IMR-90 (cell line): ENCODE measurements at regions not wholly inside any gene's neighbourhood (a gene's known extent, or its start where the extent isn't known, plus 50 kb on each side); places are given as distances from the start of the nearest gene placed in this dataset.

Experiments used
- ATAC-seq: fragments of 200-7000 bp; cut with Tn5 transposase; 2 replicates; pipeline ENCODE4 v1.9.1; 2020; ENCODE audit warnings: low read depth, mild to moderate bottlenecking, moderate library complexity
- BruUV-seq: library from RNA; stranded (reverse); fragments of 400-500 nt; replicated peaks from 2 replicates; lab custom pipeline; 2021; lab: Mats Ljungman, UMichigan
- CTCF ChIA-PET: fragments of 300-600 bp; formaldehyde crosslinking; extraction: SDS; loops from one replicate; lab custom pipeline; 2021; ENCODE audit warnings: antibody characterized with exemption; lab: Yijun Ruan, JAX
- POLR2A ChIA-PET: fragments of 300-600 bp; sonication (Branson Sonifier 250); formaldehyde crosslinking; loops from one replicate; lab custom pipeline; 2022; ENCODE audit warnings: antibody characterized with exemption; ENCODE audit not compliant: unreplicated experiment; lab: Charles Lee
- DNase-seq: peaks from one replicate; pipeline ENCODE4 v3.0.0; 2013
- H2AFZ ChIP-seq: replicated peaks from 2 replicates; pipeline ENCODE3; 2013; ENCODE audit warnings: low read length, mild to moderate bottlenecking; ENCODE audit not compliant: poor library complexity
- H2AK5ac ChIP-seq: 2 replicates; pipeline ENCODE4 v1.6.1; 2013; ENCODE audit warnings: low read depth, low read length, inconsistent platforms
- H2AK9ac ChIP-seq: replicated peaks from 2 replicates; pipeline ENCODE3; 2013; ENCODE audit warnings: mild to moderate bottlenecking, low read depth, low read length, moderate library complexity; ENCODE audit not compliant: poor library complexity
- H2BK120ac ChIP-seq: 2 replicates; pipeline ENCODE4 v1.6.1; 2013; ENCODE audit warnings: low read depth, low read length, inconsistent platforms
- H2BK15ac ChIP-seq: 3 replicates; pipeline ENCODE4 v1.6.1; 2013; ENCODE audit warnings: low read depth, low read length, inconsistent platforms
- H2BK20ac ChIP-seq: 2 replicates; pipeline ENCODE4 v1.6.1; 2013; ENCODE audit warnings: low read depth, mild to moderate bottlenecking, inconsistent platforms, low read length, moderate library complexity
- H2BK5ac ChIP-seq: 2 replicates; pipeline ENCODE4 v1.6.1; 2013; ENCODE audit warnings: mild to moderate bottlenecking, low read depth, low read length, inconsistent platforms; ENCODE audit not compliant: poor library complexity, severe bottlenecking
- H3K14ac ChIP-seq: replicated peaks from 2 replicates; pipeline ENCODE4 v1.6.1; 2013; ENCODE audit warnings: low read depth, low read length, inconsistent platforms
- H3K18ac ChIP-seq: 2 replicates; pipeline ENCODE4 v1.6.1; 2013; ENCODE audit warnings: low read depth, low read length, control low read depth
- H3K23ac ChIP-seq: 2 replicates; pipeline ENCODE4 v1.6.1; 2013; ENCODE audit warnings: low read depth, low read length, inconsistent platforms
- H3K27ac ChIP-seq: 2 replicates; pipeline ENCODE4 v1.5.1; 2013; ENCODE audit warnings: mild to moderate bottlenecking, control low read depth, low read length; ENCODE audit not compliant: insufficient read depth
- H3K27me3 ChIP-seq: 2 replicates; pipeline ENCODE4 v1.6.1; 2013; ENCODE audit warnings: low read length; ENCODE audit not compliant: control insufficient read depth, insufficient read depth
- H3K36me3 ChIP-seq: 2 replicates; pipeline ENCODE4 v1.6.1; 2013; ENCODE audit warnings: low read length, mixed read lengths; ENCODE audit not compliant: control insufficient read depth, insufficient read depth
- H3K4ac ChIP-seq: 2 replicates; pipeline ENCODE4 v1.6.1; 2013; ENCODE audit warnings: low read depth, low read length, inconsistent platforms
- H3K4me1 ChIP-seq: 2 replicates; pipeline ENCODE4 v1.6.1; 2013; ENCODE audit warnings: low read length, mixed read lengths; ENCODE audit not compliant: control insufficient read depth, insufficient read depth
- H3K4me2 ChIP-seq: 2 replicates; pipeline ENCODE4 v1.6.1; 2013; ENCODE audit warnings: low read depth, mild to moderate bottlenecking, control low read depth, low read length, moderate library complexity
- H3K4me3 ChIP-seq: 2 replicates; pipeline ENCODE4 v1.5.1; 2013; ENCODE audit warnings: low read depth, mild to moderate bottlenecking, control low read depth, low read length, moderate library complexity; ENCODE audit not compliant: insufficient read depth
- H3K56ac ChIP-seq: 2 replicates; pipeline ENCODE4 v1.6.1; 2013; ENCODE audit warnings: low read length, inconsistent platforms; ENCODE audit not compliant: insufficient read depth; ENCODE audit errors: extremely low read depth
- H3K79me1 ChIP-seq, 2 experiments: 2 replicates each; pipeline ENCODE4 v1.6.1; 2013; ENCODE audit warnings: low read length in 2 of 2, inconsistent platforms in 1 of 2, low read depth in 1 of 2
- H3K9ac ChIP-seq: 2 replicates; pipeline ENCODE4 v1.6.1; 2013; ENCODE audit warnings: low read depth, low read length, control low read depth
- H3K9me1 ChIP-seq: 2 replicates; pipeline ENCODE4 v1.6.1; 2013; ENCODE audit warnings: low read length, inconsistent platforms; ENCODE audit not compliant: insufficient read depth
- H3K9me3 ChIP-seq: 2 replicates; pipeline ENCODE4 v1.6.1; 2013; ENCODE audit warnings: low read length; ENCODE audit not compliant: control insufficient read depth, insufficient read depth
- H4K20me1 ChIP-seq: 2 replicates; pipeline ENCODE4 v1.6.1; 2013; ENCODE audit warnings: low read length, inconsistent platforms; ENCODE audit not compliant: insufficient read depth
- H4K5ac ChIP-seq: 2 replicates; pipeline ENCODE4 v1.6.1; 2013; ENCODE audit warnings: mild to moderate bottlenecking, low read depth, low read length, control low read depth
- H4K8ac ChIP-seq, 2 experiments: 2 replicates each; pipeline ENCODE4 v1.6.1; 2013; ENCODE audit warnings: low read depth in 2 of 2, low read length in 2 of 2, control low read depth in 1 of 2, inconsistent platforms in 1 of 2
- H4K91ac ChIP-seq: 2 replicates; pipeline ENCODE4 v1.6.1; 2013; ENCODE audit warnings: low read depth, low read length, inconsistent platforms; ENCODE audit not compliant: insufficient read depth
- BHLHE40 ChIP-seq: fragments of 150-350 bp; IDR thresholded peaks from 2 replicates; pipeline ENCODE4 v1.6.1; 2016; ENCODE audit warnings: mild to moderate bottlenecking, low read depth, low read length
- CEBPB ChIP-seq: IDR thresholded peaks from 2 replicates; pipeline ENCODE4 v1.6.1; 2012; ENCODE audit warnings: low read depth, low read length, improper control_type of control experiment
- CHD1 ChIP-seq: IDR thresholded peaks from 2 replicates; pipeline ENCODE4 v1.6.1; 2012; ENCODE audit warnings: low read depth, low read length, improper control_type of control experiment
- CTCF ChIP-seq: conservative IDR thresholded peaks from 2 replicates; pipeline ENCODE4 v1.5.1; 2012; ENCODE audit warnings: mild to moderate bottlenecking, low read depth, low read length, improper control_type of control experiment
- ELK1 ChIP-seq: fragments of 150-350 bp; IDR thresholded peaks from 2 replicates; pipeline ENCODE4 v1.6.1; 2016; ENCODE audit warnings: low read depth, mild to moderate bottlenecking, low read length, moderate library complexity, borderline replicate concordance
- FOS ChIP-seq: fragments of 150-350 bp; IDR thresholded peaks from 2 replicates; pipeline ENCODE4 v1.6.1; 2016; ENCODE audit warnings: low read depth, low read length
- MAFK ChIP-seq: IDR thresholded peaks from 2 replicates; pipeline ENCODE4 v1.6.1; 2012; ENCODE audit warnings: low read depth, low read length, improper control_type of control experiment
- MAZ ChIP-seq: IDR thresholded peaks from 2 replicates; pipeline ENCODE4 v1.6.1; 2012; ENCODE audit warnings: low read depth, mild to moderate bottlenecking, low read length, improper control_type of control experiment, moderate library complexity, borderline replicate concordance
- MXI1 ChIP-seq: IDR thresholded peaks from 2 replicates; pipeline ENCODE4 v1.6.1; 2012; ENCODE audit warnings: low read depth, mild to moderate bottlenecking, low read length, moderate library complexity, borderline replicate concordance
- NFE2L2 ChIP-seq: fragments of 150-350 bp; IDR thresholded peaks from 2 replicates; pipeline ENCODE4 v1.6.1; 2016; ENCODE audit warnings: low read depth, mild to moderate bottlenecking, low read length
- POLR2A ChIP-seq: IDR thresholded peaks from 2 replicates; pipeline ENCODE4 v1.6.1; 2012; ENCODE audit warnings: mild to moderate bottlenecking, low read depth, low read length
- RAD21 ChIP-seq: IDR thresholded peaks from 2 replicates; pipeline ENCODE4 v1.6.1; 2012; ENCODE audit warnings: low read length, improper control_type of control experiment
- RCOR1 ChIP-seq: IDR thresholded peaks from 2 replicates; pipeline ENCODE4 v1.6.1; 2012; ENCODE audit warnings: mild to moderate bottlenecking, low read length, improper control_type of control experiment; ENCODE audit not compliant: insufficient replicate concordance
- RFX5 ChIP-seq: IDR thresholded peaks from 2 replicates; pipeline ENCODE4 v1.8.0; 2012; ENCODE audit warnings: low read depth, mild to moderate bottlenecking, low read length, moderate library complexity
- SMC3 ChIP-seq: fragments of 150-350 bp; IDR thresholded peaks from 2 replicates; pipeline ENCODE4 v1.6.1; 2016; ENCODE audit warnings: low read depth, mild to moderate bottlenecking, antibody characterized with exemption, low read length, moderate library complexity
- USF2 ChIP-seq: fragments of 150-350 bp; IDR thresholded peaks from 2 replicates; pipeline ENCODE4 v1.6.1; 2017; ENCODE audit warnings: mild to moderate bottlenecking, antibody characterized with exemption, low read length, low read depth
- WGBS, 2 experiments: methylation state at CpG; one replicate each; pipeline versions ENCODE4 v1.1.5 to v1.1.7; 2013; ENCODE audit warnings: missing lambda C conversion rate in 2 of 2; ENCODE audit not compliant: insufficient read length in 1 of 2; ENCODE audit errors: extremely low coverage in 2 of 2; 5-methylcytosine and 5-hydroxymethylcytosine counted together
- dilution Hi-C: fragments of 300-500 bp; cut with HindIII; formaldehyde crosslinking; loops from one replicate; pipeline ENCODE4 v1.14.3; 2018; ENCODE audit warnings: low sequenced_read_pairs; ENCODE audit not compliant: unreplicated experiment
- in situ Hi-C: fragments of 300-500 bp; cut with MboI; formaldehyde crosslinking; loops from 3 replicates; pipeline ENCODE4 v1.14.3; 2019; ENCODE audit warnings: low sequenced_read_pairs, inconsistent platforms, mixed read lengths
- intact Hi-C: fragments of 100-400 bp; cut with micrococcal nuclease; formaldehyde crosslinking; loops from 2 replicates; pipeline ENCODE4 v1.10.0; 2022

GRCh38 chr20:54295686-54296085, 87.8 kb downstream of the PFDN4 start:
- in situ Hi-C loops = no loop called here
- no peak overlapping the region for H3K56ac ChIP-seq
- no peak overlapping the region for H2BK120ac ChIP-seq
- CTCF ChIA-PET = interaction anchor here (0.7 to 0.9 kb wide), 2 partner anchors 13 to 36 kb away, joined by 3 read pairs; no protein-coding TSS in a partner anchor
- no TSS peak for BruUV-seq
- H2AK9ac ChIP-seq = no peak overlapping the region
- H3K4me3 ChIP-seq = no peak overlapping the region
- no peak overlapping the region for H2AK5ac ChIP-seq
- no peak overlapping the region for H3K23ac ChIP-seq
- H3K27me3 ChIP-seq = no peaks in the 10 kb centered on the region; the same call in 1 of the 2 replicates
- no peak overlapping the region for H3K4me2 ChIP-seq
- H2AFZ ChIP-seq = no peak overlapping the region
- WGBS, 2 experiments = 100% methylated on average over 1 of the region's 1 CpG; no CpG with 5 or more reads in 1 of the 2 experiments
- H4K20me1 ChIP-seq = no peaks in the 10 kb centered on the region
- no peaks in the 10 kb centered on the region for H3K9me1 ChIP-seq
- H3K4me1 ChIP-seq = no peaks in the 10 kb centered on the region
- H4K8ac ChIP-seq = no peak overlapping the region
- DNase-seq (no peak), ATAC-seq (no peak)
- no peak overlapping the region for H3K14ac ChIP-seq
- no peak overlapping the region for H3K9ac ChIP-seq
- H3K27ac ChIP-seq = no peak overlapping the region
- intact Hi-C loops = no loop called here
- TF ChIP-seq MXI1 (no peak), FOS (no peak), ELK1 (no peak), NFE2L2 (no peak), CEBPB (no peak), CHD1 (no peak), SMC3 (no peak), USF2 (no peak), MAFK (no peak), CTCF (no peak), BHLHE40 (no peak), RCOR1 (no peak), POLR2A (no peak), MAZ (no peak), RAD21 (no peak), RFX5 (no peak)
- no peak overlapping the region for H2BK5ac ChIP-seq
- no peaks in the 10 kb centered on the region for H3K79me1 ChIP-seq
- H3K18ac ChIP-seq = no peak overlapping the region
- H2BK15ac ChIP-seq = no peak overlapping the region
- H4K5ac ChIP-seq = no peak overlapping the region
- no peaks in the 10 kb centered on the region for H3K9me3 ChIP-seq
- POLR2A ChIA-PET = no interaction called here
- H3K36me3 ChIP-seq = no peaks in the 10 kb centered on the region
- no peak overlapping the region for H3K4ac ChIP-seq
- dilution Hi-C loops = no loop called here
- H4K91ac ChIP-seq = no peak overlapping the region
- no peak overlapping the region for H2BK20ac ChIP-seq
